ENCODE measurements at regions not wholly inside any gene's neighbourhood (a gene's known extent, or its start where the extent isn't known, plus 50 kb on each side); places are given as distances from the start of the nearest gene placed in this dataset.

GRCh38 chr2:3021720-3022119, 355.9 kb downstream of the EIPR1 start:
- peaks cover 5% of the 10 kb centered on the region for H3K27me3 Mint-ChIP-seq (ENCODE audit: low read depth)

GRCh38 chr2:3010001-3010400, 367.6 kb downstream of the EIPR1 start:
- no peak for TF ChIP-seq CTCF (IDR thresholded peaks at IDR 0.05)

More at GRCh38 chr2:3021720-3022119, 355.9 kb downstream of the EIPR1 start:
- H3K4me1 Mint-ChIP-seq (ENCODE audit: low read depth) = no peaks in the 10 kb centered on the region
- H3K36me3 Mint-ChIP-seq (ENCODE audit: low read depth) = no peaks in the 10 kb centered on the region
- peaks cover 23% of the 10 kb centered on the region for H3K9me3 Mint-ChIP-seq (ENCODE audit: low read depth)
- no peak for DNase-seq (ENCODE audit: low spot score)
- H3K4me3 Mint-ChIP-seq (ENCODE audit: unreplicated experiment) = no peak overlapping the region
- no peak overlapping the region for H3K27ac Mint-ChIP-seq (ENCODE audit: unreplicated experiment)
- TF ChIP-seq CTCF (IDR thresholded peaks at IDR 0.05) = no peak

GRCh38 chr2:3009483-3009882, 368.1 kb downstream of the EIPR1 start:
- Mint-ChIP-seq H3K9me3 (ENCODE audit: low read depth) (peaks cover 14% of the 10 kb centered on the region), H3K4me3 (ENCODE audit: unreplicated experiment) (no peak overlapping the region), H3K27ac (ENCODE audit: unreplicated experiment) (no peak overlapping the region), H3K4me1 (ENCODE audit: low read depth) (no peaks in the 10 kb centered on the region), H3K36me3 (ENCODE audit: low read depth) (peaks cover 2% of the 10 kb centered on the region), H3K27me3 (ENCODE audit: low read depth) (peaks cover 24% of the 10 kb centered on the region)
- DNase-seq (ENCODE audit: low spot score) = no peak
- no peak for TF ChIP-seq CTCF (IDR thresholded peaks at IDR 0.05)

More at GRCh38 chr2:3010001-3010400, 367.6 kb downstream of the EIPR1 start:
- Mint-ChIP-seq H3K27me3 (ENCODE audit: low read depth) (peaks cover 24% of the 10 kb centered on the region), H3K9me3 (ENCODE audit: low read depth) (peaks cover 14% of the 10 kb centered on the region), H3K4me3 (ENCODE audit: unreplicated experiment) (no peak overlapping the region), H3K36me3 (ENCODE audit: low read depth) (peaks cover 2% of the 10 kb centered on the region), H3K27ac (ENCODE audit: unreplicated experiment) (no peak overlapping the region), H3K4me1 (ENCODE audit: low read depth) (no peaks in the 10 kb centered on the region)
- no peak for DNase-seq (ENCODE audit: low spot score)

GRCh38 chr2:3009005-3009404, 368.6 kb downstream of the EIPR1 start:
- Mint-ChIP-seq H3K4me1 (ENCODE audit: low read depth) (no peaks in the 10 kb centered on the region), H3K27me3 (ENCODE audit: low read depth) (peaks cover 24% of the 10 kb centered on the region)

GRCh38 chr2:3008561-3008960, 369.1 kb downstream of the EIPR1 start:
- Mint-ChIP-seq H3K36me3 (ENCODE audit: low read depth) (peaks cover 2% of the 10 kb centered on the region), H3K27ac (ENCODE audit: unreplicated experiment) (no peak overlapping the region), H3K9me3 (ENCODE audit: low read depth) (peaks cover 10% of the 10 kb centered on the region), H3K4me1 (ENCODE audit: low read depth) (no peaks in the 10 kb centered on the region), H3K4me3 (ENCODE audit: unreplicated experiment) (no peak overlapping the region), H3K27me3 (ENCODE audit: low read depth) (peaks cover 24% of the 10 kb centered on the region)
- TF ChIP-seq CTCF (IDR thresholded peaks at IDR 0.05) = no peak
- DNase-seq (ENCODE audit: low spot score) = no peak

More at GRCh38 chr2:3009005-3009404, 368.6 kb downstream of the EIPR1 start:
- TF ChIP-seq CTCF (IDR thresholded peaks at IDR 0.05) = no peak
- DNase-seq (ENCODE audit: low spot score) = no peak
- H3K9me3 Mint-ChIP-seq (ENCODE audit: low read depth) = peaks cover 14% of the 10 kb centered on the region
- H3K36me3 Mint-ChIP-seq (ENCODE audit: low read depth) = peaks cover 2% of the 10 kb centered on the region
- H3K27ac Mint-ChIP-seq (ENCODE audit: unreplicated experiment) = no peak overlapping the region
- H3K4me3 Mint-ChIP-seq (ENCODE audit: unreplicated experiment) = no peak overlapping the region

All from chondrocyte (in vitro differentiated cells).